NCI-H524 (cell line): ENCODE measurements at regions not wholly inside any gene's neighbourhood (a gene's known extent, or its start where the extent isn't known, plus 50 kb on each side); places are given as distances from the start of the nearest gene placed in this dataset.

Experiments
- DNase-seq, 2 experiments: peaks; one replicate each; lab custom pipeline; 2025; lab: John Stamatoyannopoulos, UW

DNA sequence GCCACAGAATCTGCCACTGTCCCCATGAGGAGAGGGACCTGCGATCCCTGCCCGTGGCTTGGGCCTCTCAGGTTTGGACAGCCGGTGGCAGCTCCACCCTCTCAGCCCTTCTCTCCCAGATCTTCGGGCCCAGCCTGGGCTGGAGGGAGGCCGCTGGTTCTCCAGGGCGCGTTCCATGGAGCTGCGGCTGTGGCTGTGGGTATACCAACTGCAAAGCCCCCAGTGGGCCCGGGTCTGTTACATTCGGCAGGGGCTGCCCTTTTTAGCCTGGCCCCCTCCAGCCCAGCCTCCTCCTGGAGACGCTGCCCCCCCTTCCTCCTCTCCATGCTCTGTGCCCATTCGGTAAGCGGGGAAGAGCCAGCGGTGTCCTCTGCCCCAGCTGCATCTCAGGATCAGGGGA is 64.7 kb upstream of the ZNF469 start:
- no peak for DNase-seq

DNA sequence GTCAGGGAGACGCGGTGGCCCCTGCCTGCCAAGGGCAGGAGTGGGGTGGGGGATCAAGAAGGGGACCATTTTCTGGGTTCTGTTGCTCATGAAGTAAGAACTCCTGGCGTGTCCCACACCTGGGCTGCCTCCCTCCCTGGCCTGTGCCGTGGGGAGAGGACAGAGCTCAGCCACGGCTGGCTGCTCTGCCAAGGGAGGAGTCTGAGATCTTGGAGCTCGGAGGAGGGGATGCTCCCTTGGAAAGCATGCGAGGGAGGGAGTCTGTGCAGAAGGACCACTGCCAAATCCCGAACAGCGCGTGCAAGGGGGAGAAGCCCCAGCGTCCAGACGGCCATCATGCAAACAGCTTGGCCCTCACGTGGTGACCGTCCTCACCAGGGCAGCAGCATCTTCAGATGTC is 64.2 kb upstream of the ZNF469 start:
- DNase-seq: no peak

DNA sequence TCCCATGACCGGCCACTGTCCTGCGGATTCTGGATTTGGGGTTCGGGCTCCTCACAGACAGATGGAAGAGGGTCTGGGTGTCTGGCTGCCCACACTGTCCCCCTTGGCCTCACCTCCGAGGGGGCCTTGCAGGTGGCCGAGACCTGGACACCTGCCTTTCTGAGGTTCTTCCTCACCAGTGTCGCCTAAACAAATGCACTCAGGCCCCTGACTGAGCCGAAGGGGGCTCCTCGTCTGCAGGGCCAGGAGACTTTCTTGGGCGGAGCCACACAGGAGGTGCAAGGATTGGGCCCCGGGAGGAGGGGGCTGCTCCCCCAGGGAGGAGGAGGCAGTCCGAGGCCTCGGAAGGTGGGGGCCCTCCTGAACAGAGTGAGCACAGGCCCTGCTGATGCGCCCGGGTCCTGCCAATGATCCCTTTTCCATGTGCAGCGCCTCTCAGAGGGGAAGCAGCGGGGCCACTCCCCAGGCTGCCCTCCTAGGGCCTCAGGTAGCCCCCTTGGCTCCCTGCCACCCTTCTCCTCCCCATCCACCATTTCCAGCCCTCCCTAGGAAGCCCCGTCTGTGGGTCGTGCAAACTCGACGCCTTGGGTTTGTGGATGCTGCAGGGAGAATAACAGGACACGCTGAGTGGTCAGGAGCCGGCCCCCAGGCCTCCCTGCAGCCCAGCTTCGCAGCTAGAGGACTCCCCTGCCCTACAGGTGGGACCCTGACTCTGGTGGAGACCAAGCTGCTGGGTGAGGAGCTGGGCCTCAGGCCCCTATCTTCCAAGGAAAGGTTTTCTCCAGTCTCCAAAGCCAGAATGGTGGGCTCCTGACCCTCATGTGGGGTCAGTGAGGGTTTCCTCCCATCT is 63.4 kb upstream of the ZNF469 start:
- no peak for DNase-seq

- peak in 1 of 2 experiments; percentile 34 for DNase-seq
Observed at GRCh38 chr16:88320947-88321634, 61.7 kb upstream of the ZNF469 start.

- no peak for DNase-seq
Observed at GRCh38 chr16:88321635-88322499, 60.9 kb upstream of the ZNF469 start.

- no peak for DNase-seq
Observed at GRCh38 chr16:88322500-88322970, 60.2 kb upstream of the ZNF469 start.

- DNase-seq: no peak
Observed at GRCh38 chr16:88323041-88323440, 59.7 kb upstream of the ZNF469 start.

- no peak for DNase-seq
Observed at GRCh38 chr16:88323546-88324330, 59.0 kb upstream of the ZNF469 start.

DNA sequence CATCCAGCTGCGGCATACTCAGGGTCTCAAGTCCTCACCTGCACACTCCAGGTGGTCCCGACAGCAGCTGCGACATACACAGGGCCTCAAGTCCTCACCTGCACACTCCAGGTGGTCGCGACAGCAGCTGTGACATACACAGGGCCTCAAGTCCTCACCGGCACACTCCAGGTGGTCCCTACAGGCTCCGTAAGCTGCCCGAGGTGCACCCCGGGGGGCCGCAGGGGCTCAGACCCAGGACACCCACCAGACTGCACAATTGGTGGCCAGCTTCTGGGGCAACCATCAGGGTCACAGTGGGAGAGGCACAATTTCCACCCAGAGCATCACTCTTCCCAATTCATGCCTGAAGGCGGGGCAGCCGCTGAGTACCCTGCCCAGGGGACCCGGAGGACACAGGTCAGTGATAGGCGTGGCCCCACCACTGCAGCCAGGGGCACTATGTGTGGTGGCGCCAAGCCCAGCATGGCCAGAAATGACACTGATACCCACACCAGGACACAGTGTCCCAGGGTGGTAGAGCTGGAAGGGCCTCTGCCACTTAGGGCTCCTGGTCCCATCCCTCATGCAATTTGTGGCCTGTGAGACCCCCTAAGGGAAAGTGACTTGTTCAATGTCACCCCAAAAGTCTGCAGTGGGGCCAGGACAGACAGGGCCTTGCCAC is 57.5 kb upstream of the ZNF469 start:
- DNase-seq: no peak

GRCh38 chr16:88325976-88326375 is 56.8 kb upstream of the ZNF469 start:
- no peak for DNase-seq

DNA sequence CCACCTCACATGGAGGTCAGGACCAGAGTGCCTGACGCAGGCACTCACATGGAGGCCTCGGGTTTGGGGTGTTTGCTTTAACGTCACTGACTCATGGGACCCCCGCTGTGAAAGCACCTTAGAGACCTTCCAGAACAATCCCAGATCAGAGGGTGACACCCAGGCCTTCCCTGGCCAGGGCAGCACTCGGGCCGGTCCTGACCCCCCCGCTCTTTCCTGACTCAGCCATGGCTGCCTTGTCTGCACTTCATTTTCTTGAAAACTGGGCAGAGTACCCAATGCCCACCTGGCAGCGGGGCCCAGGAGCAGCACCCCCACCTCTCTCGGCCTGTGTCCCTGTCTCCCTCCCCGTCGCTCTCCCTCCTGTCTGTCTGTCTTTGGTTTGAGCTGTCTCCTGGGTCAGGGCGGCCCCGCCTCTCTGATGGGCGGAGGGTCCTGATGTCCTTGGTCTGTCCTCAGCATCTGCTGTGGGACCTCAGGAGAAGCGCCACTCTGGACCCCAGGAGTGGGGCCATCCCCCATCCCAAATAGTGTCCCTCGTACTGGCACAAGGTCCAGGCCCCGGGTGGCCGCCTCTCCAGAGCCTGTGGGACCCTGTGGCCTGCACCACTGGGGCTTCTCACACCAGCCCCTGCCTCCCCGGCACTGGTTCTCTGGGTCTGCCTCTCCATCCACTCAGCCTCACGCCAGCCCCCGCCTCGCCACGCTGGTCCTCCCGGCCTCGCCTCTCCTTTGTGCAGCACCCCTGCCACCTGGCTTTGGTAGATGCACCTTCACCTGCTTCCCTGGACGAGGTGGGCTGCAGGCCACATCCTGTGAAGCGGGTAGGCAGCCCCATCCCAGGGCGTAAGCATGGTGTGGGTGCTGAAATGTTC is 55.9 kb upstream of the ZNF469 start:
- DNase-seq: no peak

DNA sequence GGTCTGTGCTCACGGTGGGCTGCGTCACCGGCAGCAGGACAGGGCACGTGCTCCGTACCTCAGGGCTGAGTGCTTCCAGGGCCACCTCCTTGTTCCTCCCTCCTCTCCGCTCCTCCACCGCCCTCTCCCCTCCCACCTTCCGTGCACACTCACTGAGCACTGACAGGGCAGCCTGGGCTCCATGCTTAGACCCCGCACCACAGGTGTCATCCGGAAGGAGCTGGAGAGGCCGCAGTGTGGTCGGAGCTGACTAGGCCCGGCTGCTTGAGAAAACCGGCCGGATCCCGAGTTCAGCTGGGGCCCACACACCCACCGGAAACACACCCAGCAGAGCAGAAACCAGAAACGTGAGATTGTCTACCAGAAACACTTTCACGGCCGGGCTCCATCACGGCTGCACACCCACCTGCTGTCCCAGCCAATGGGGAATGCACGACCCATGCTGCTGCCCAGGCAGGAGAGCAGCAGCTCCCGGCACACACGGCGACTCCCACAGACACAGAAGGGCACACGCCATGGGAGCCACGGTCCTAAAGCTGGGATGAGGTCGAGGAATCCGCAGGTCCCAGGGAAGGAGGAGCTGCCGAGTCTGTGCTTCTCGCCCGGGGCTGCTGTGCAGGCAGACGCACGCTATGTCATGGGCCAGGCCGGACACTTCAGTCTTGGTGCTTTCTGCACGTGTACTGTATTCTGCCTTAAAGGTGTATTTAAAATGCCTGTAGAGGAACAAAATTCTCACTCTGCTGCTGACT is 55.0 kb upstream of the ZNF469 start:
- no peak for DNase-seq

- no peak for DNase-seq
Observed at GRCh38 chr16:88328313-88328980, 54.3 kb upstream of the ZNF469 start.

DNA sequence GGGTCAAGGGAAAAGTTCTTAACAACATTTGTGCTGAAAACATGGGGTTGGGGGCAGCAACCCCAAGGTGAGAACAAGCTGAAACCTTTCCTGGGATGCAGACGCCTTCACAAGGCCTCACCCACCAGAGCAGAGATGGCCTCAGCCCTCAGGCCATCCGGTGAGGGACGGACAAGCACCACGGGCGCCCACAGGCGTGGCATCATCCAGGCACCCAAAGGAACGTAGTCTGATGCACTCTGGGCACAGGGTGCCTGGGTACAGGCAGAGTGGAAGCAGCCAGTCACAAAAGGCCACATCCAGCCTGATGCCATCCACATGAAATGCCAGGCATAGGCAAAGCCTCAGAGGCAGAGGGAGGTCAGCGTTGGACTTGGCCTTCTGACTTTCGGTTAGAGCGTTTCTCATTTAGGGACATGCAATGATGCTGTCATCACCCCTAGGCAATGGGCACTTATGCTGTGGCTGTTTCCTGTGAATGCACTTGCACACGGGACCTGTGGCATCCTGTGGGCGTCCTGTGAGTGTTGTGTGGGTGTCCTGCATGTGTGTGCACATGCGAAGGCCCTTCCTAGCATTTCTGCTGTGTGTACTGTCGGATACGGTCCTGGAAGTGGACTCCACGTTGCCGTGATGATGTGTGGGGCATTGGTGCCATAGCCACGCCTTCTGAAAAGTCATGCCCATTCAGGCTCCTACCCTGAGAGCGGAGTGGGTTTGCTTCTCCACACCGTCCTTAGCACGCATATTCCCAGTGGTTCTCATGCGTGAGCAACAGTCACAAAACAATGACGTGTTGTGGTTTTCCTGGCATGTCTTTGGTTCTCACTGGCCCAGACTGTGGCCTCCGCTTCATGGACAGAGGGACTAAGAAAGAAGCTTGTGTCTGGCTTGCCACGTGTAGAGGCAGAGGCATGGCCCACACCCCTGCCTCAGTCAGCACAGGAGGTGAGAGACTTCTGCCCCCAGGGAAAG is 52.7 kb upstream of the ZNF469 start:
- DNase-seq: no peak

DNA sequence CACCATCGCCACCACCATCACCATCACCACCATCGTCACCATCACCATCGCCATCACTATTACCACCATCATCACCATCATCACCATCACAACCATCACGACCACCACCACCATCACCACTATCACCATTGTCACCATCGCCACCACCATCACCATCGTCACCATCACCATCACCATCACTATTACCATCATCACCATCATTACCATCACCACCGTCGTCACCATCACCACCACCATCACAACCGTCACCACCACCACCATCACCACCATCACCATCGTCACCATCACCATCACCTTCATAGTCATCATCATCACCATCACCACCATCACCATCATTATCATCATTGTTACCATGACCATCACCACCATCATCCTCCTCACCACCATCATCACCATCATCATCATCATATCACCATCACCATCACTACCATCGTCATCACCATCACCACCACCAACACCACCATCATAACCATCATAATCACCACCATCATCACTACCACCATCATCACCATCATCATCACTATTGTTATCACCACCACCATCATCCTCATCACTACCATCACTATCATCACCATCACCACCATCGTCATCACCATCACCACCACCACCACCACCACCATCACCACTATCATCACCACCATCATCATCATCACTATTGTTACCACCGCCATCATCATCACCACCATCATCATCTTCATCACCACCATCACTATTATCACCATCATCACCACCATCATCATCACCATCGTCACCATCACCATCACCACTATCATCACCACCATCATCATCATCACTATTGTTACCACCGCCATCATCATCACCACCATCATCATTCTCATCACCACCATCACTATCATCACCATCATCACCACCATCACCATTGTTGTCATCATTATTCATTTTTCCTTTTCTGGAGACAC is 51.5 kb upstream of the ZNF469 start:
- DNase-seq: no peak
